ENCODE measurements at regions not wholly inside any gene's neighbourhood (a gene's known extent, or its start where the extent isn't known, plus 50 kb on each side); places are given as distances from the start of the nearest gene placed in this dataset.

- Histone ChIP-seq H3K27ac (no peak overlapping the region), H3K9me3 (ENCODE audit: severe bottlenecking) (no peaks in the 10 kb centered on the region), H3K36me3 (no peaks in the 10 kb centered on the region), H3K4me3 (ENCODE audit: low read depth, low read length) (no peak overlapping the region), H3K27me3 (ENCODE audit: insufficient read depth, low read depth, severe bottlenecking) (peaks cover 19% of the 10 kb centered on the region)
- TF ChIP-seq CTCF (IDR thresholded peaks at IDR 0.05; ENCODE audit: low read depth, low read length): no peak
- no peak for DNase-seq
Observed at GRCh38 chr2:45173513-45173912, 164.3 kb upstream of the SIX2 start.

GRCh38 chr2:45172760-45173392 is 163.6 kb upstream of the SIX2 start:
- Histone ChIP-seq H3K27me3 (ENCODE audit: insufficient read depth, low read depth, severe bottlenecking) (peaks cover 26% of the 10 kb centered on the region), H3K27ac (no peak overlapping the region), H3K36me3 (no peaks in the 10 kb centered on the region), H3K4me3 (ENCODE audit: low read depth, low read length) (no peak overlapping the region), H3K9me3 (ENCODE audit: severe bottlenecking) (no peaks in the 10 kb centered on the region)
- DNase-seq: no peak
- no peak for TF ChIP-seq CTCF (IDR thresholded peaks at IDR 0.05; ENCODE audit: low read depth, low read length)

- Histone ChIP-seq H3K36me3 (no peaks in the 10 kb centered on the region), H3K9me3 (ENCODE audit: severe bottlenecking) (no peaks in the 10 kb centered on the region), H3K27me3 (ENCODE audit: insufficient read depth, low read depth, severe bottlenecking) (peaks cover 27% of the 10 kb centered on the region), H3K4me3 (ENCODE audit: low read depth, low read length) (no peak overlapping the region), H3K27ac (no peak overlapping the region)
- DNase-seq: no peak
- no peak for TF ChIP-seq CTCF (IDR thresholded peaks at IDR 0.05; ENCODE audit: low read depth, low read length)
Observed at GRCh38 chr2:45172142-45172541, 162.9 kb upstream of the SIX2 start.

- no peaks in the 10 kb centered on the region for H3K9me3 ChIP-seq (ENCODE audit: severe bottlenecking)
- DNase-seq: no peak
- no peak for TF ChIP-seq CTCF (IDR thresholded peaks at IDR 0.05; ENCODE audit: low read depth, low read length)
- peaks cover 27% of the 10 kb centered on the region for H3K27me3 ChIP-seq (ENCODE audit: insufficient read depth, low read depth, severe bottlenecking)
- no peak overlapping the region for H3K27ac ChIP-seq
- H3K4me3 ChIP-seq (ENCODE audit: low read depth, low read length): no peak overlapping the region
- no peaks in the 10 kb centered on the region for H3K36me3 ChIP-seq
Observed at GRCh38 chr2:45171136-45171501, 161.9 kb upstream of the SIX2 start.

- Histone ChIP-seq H3K4me3 (ENCODE audit: low read depth, low read length) (no peak overlapping the region; the same call in 1 of the 2 replicates), H3K9me3 (ENCODE audit: severe bottlenecking) (no peaks in the 10 kb centered on the region), H3K27me3 (ENCODE audit: insufficient read depth, low read depth, severe bottlenecking) (peaks cover 27% of the 10 kb centered on the region), H3K27ac (no peak overlapping the region), H3K36me3 (no peaks in the 10 kb centered on the region)
- no peak for TF ChIP-seq CTCF (IDR thresholded peaks at IDR 0.05; ENCODE audit: low read depth, low read length)
- DNase-seq: no peak
Observed at GRCh38 chr2:45170191-45171135, 161.2 kb upstream of the SIX2 start.

All from WERI-Rb-1 (cell line).